ENCODE measurements at regions not wholly inside any gene's neighbourhood (a gene's known extent, or its start where the extent isn't known, plus 50 kb on each side); places are given as distances from the start of the nearest gene placed in this dataset.

- Histone ChIP-seq H3K4me1 (ENCODE audit: insufficient read depth, low read length) (peaks cover 9% of the 10 kb centered on the region; the same call in 1 of the 2 replicates), H3K27ac (ENCODE audit: low read length) (no peak overlapping the region), H3K9ac (ENCODE audit: low read depth, low read length) (no peak overlapping the region), H3K36me3 (ENCODE audit: insufficient read depth, low read depth, low read length) (no peaks in the 10 kb centered on the region), H3K9me3 (ENCODE audit: insufficient read depth, low read depth, low read length) (no peaks in the 10 kb centered on the region), H3K4me3 (ENCODE audit: low read length) (no peak overlapping the region), H3K27me3 (ENCODE audit: insufficient read depth, low read length) (no peaks in the 10 kb centered on the region)
These were observed 97.8 kb downstream of the EBNA1BP2 start for GRCh38 chr1:43074244-43074643.

GRCh38 chr1:43073490-43074230 is 98.4 kb downstream of the EBNA1BP2 start:
- peaks cover 9% of the 10 kb centered on the region; the same call in 1 of the 2 replicates for H3K4me1 ChIP-seq (ENCODE audit: insufficient read depth, low read length)
- H3K4me3 ChIP-seq (ENCODE audit: low read length): no peak overlapping the region
- H3K9ac ChIP-seq (ENCODE audit: low read depth, low read length): no peak overlapping the region
- no peak overlapping the region for H3K27ac ChIP-seq (ENCODE audit: low read length)
- no peaks in the 10 kb centered on the region for H3K36me3 ChIP-seq (ENCODE audit: insufficient read depth, low read depth, low read length)
- peaks cover 2% of the 10 kb centered on the region; the same call in 1 of the 2 replicates for H3K27me3 ChIP-seq (ENCODE audit: insufficient read depth, low read length)
- H3K9me3 ChIP-seq (ENCODE audit: insufficient read depth, low read depth, low read length): no peaks in the 10 kb centered on the region

GRCh38 chr1:43072314-43072713 is 99.8 kb downstream of the EBNA1BP2 start:
- Histone ChIP-seq H3K4me3 (ENCODE audit: low read length) (no peak overlapping the region), H3K27me3 (ENCODE audit: insufficient read depth, low read length) (peaks cover 11% of the 10 kb centered on the region; the same call in 1 of the 2 replicates), H3K9me3 (ENCODE audit: insufficient read depth, low read depth, low read length) (no peaks in the 10 kb centered on the region), H3K4me1 (ENCODE audit: insufficient read depth, low read length) (peaks cover 9% of the 10 kb centered on the region; the same call in 1 of the 2 replicates), H3K9ac (ENCODE audit: low read depth, low read length) (no peak overlapping the region), H3K27ac (ENCODE audit: low read length) (no peak overlapping the region), H3K36me3 (ENCODE audit: insufficient read depth, low read depth, low read length) (no peaks in the 10 kb centered on the region)

GRCh38 chr1:43071241-43071640 is 100.8 kb downstream of the EBNA1BP2 start:
- peaks cover 17% of the 10 kb centered on the region; the same call in 1 of the 2 replicates for H3K27me3 ChIP-seq (ENCODE audit: insufficient read depth, low read length)
- no peaks in the 10 kb centered on the region for H3K36me3 ChIP-seq (ENCODE audit: insufficient read depth, low read depth, low read length)
- no peaks in the 10 kb centered on the region for H3K9me3 ChIP-seq (ENCODE audit: insufficient read depth, low read depth, low read length)
- no peak overlapping the region for H3K4me3 ChIP-seq (ENCODE audit: low read length)
- H3K27ac ChIP-seq (ENCODE audit: low read length): no peak overlapping the region
- peaks cover 9% of the 10 kb centered on the region; the same call in 1 of the 2 replicates for H3K4me1 ChIP-seq (ENCODE audit: insufficient read depth, low read length)
- no peak overlapping the region for H3K9ac ChIP-seq (ENCODE audit: low read depth, low read length)

GRCh38 chr1:43069461-43070050 is 102.5 kb downstream of the EBNA1BP2 start:
- no peak overlapping the region for H3K9ac ChIP-seq (ENCODE audit: low read depth, low read length)
- H3K27ac ChIP-seq (ENCODE audit: low read length): no peak overlapping the region
- no peaks in the 10 kb centered on the region for H3K9me3 ChIP-seq (ENCODE audit: insufficient read depth, low read depth, low read length)
- H3K36me3 ChIP-seq (ENCODE audit: insufficient read depth, low read depth, low read length): no peaks in the 10 kb centered on the region
- H3K4me1 ChIP-seq (ENCODE audit: insufficient read depth, low read length): peaks cover 9% of the 10 kb centered on the region; the same call in 1 of the 2 replicates
- H3K4me3 ChIP-seq (ENCODE audit: low read length): no peak overlapping the region
- H3K27me3 ChIP-seq (ENCODE audit: insufficient read depth, low read length): peaks cover 17% of the 10 kb centered on the region; the same call in 1 of the 2 replicates

- H3K4me1 ChIP-seq (ENCODE audit: insufficient read depth, low read length): peaks cover 9% of the 10 kb centered on the region; the same call in 1 of the 2 replicates
- peaks cover 17% of the 10 kb centered on the region; the same call in 1 of the 2 replicates for H3K27me3 ChIP-seq (ENCODE audit: insufficient read depth, low read length)
- H3K27ac ChIP-seq (ENCODE audit: low read length): no peak overlapping the region
- no peak overlapping the region for H3K9ac ChIP-seq (ENCODE audit: low read depth, low read length)
- H3K4me3 ChIP-seq (ENCODE audit: low read length): no peak overlapping the region
- no peaks in the 10 kb centered on the region for H3K36me3 ChIP-seq (ENCODE audit: insufficient read depth, low read depth, low read length)
- no peaks in the 10 kb centered on the region for H3K9me3 ChIP-seq (ENCODE audit: insufficient read depth, low read depth, low read length)
These were observed 103.2 kb downstream of the EBNA1BP2 start for GRCh38 chr1:43068911-43069310.

- Histone ChIP-seq H3K27me3 (ENCODE audit: insufficient read depth, low read length) (peaks cover 17% of the 10 kb centered on the region; the same call in 1 of the 2 replicates), H3K9ac (ENCODE audit: low read depth, low read length) (no peak overlapping the region; the same call in 1 of the 2 replicates), H3K4me3 (ENCODE audit: low read length) (no peak overlapping the region), H3K9me3 (ENCODE audit: insufficient read depth, low read depth, low read length) (no peaks in the 10 kb centered on the region), H3K36me3 (ENCODE audit: insufficient read depth, low read depth, low read length) (no peaks in the 10 kb centered on the region), H3K4me1 (ENCODE audit: insufficient read depth, low read length) (peaks cover 9% of the 10 kb centered on the region; the same call in 1 of the 2 replicates), H3K27ac (ENCODE audit: low read length) (no peak overlapping the region)
These were observed 103.9 kb downstream of the EBNA1BP2 start for GRCh38 chr1:43067977-43068751.

GRCh38 chr1:43067233-43067745 is 104.8 kb downstream of the EBNA1BP2 start:
- H3K4me3 ChIP-seq (ENCODE audit: low read length): no peak overlapping the region
- peaks cover 17% of the 10 kb centered on the region; the same call in 1 of the 2 replicates for H3K27me3 ChIP-seq (ENCODE audit: insufficient read depth, low read length)
- H3K27ac ChIP-seq (ENCODE audit: low read length): no peak overlapping the region
- H3K9ac ChIP-seq (ENCODE audit: low read depth, low read length): no peak overlapping the region
- peaks cover 9% of the 10 kb centered on the region; the same call in 1 of the 2 replicates for H3K4me1 ChIP-seq (ENCODE audit: insufficient read depth, low read length)
- no peaks in the 10 kb centered on the region for H3K9me3 ChIP-seq (ENCODE audit: insufficient read depth, low read depth, low read length)
- H3K36me3 ChIP-seq (ENCODE audit: insufficient read depth, low read depth, low read length): no peaks in the 10 kb centered on the region

GRCh38 chr1:43066578-43066977 is 105.5 kb downstream of the EBNA1BP2 start:
- H3K36me3 ChIP-seq (ENCODE audit: insufficient read depth, low read depth, low read length): no peaks in the 10 kb centered on the region
- no peaks in the 10 kb centered on the region for H3K9me3 ChIP-seq (ENCODE audit: insufficient read depth, low read depth, low read length)
- H3K4me3 ChIP-seq (ENCODE audit: low read length): no peak overlapping the region
- H3K27ac ChIP-seq (ENCODE audit: low read length): no peak overlapping the region
- peaks cover 15% of the 10 kb centered on the region; the same call in 1 of the 2 replicates for H3K4me1 ChIP-seq (ENCODE audit: insufficient read depth, low read length)
- H3K27me3 ChIP-seq (ENCODE audit: insufficient read depth, low read length): peaks cover 17% of the 10 kb centered on the region; the same call in 1 of the 2 replicates
- no peak overlapping the region for H3K9ac ChIP-seq (ENCODE audit: low read depth, low read length)

- Histone ChIP-seq H3K27ac (ENCODE audit: low read length) (no peak overlapping the region), H3K9me3 (ENCODE audit: insufficient read depth, low read depth, low read length) (no peaks in the 10 kb centered on the region), H3K4me1 (ENCODE audit: insufficient read depth, low read length) (peaks cover 15% of the 10 kb centered on the region; the same call in 1 of the 2 replicates), H3K27me3 (ENCODE audit: insufficient read depth, low read length) (peaks cover 17% of the 10 kb centered on the region; the same call in 1 of the 2 replicates), H3K4me3 (ENCODE audit: low read length) (no peak overlapping the region), H3K9ac (ENCODE audit: low read depth, low read length) (no peak overlapping the region), H3K36me3 (ENCODE audit: insufficient read depth, low read depth, low read length) (no peaks in the 10 kb centered on the region)
These were observed 106.3 kb downstream of the EBNA1BP2 start for GRCh38 chr1:43065616-43066399.

Measured in iPS-20b (cell line).